ENCODE measurements at regions not wholly inside any gene's neighbourhood (a gene's known extent, or its start where the extent isn't known, plus 50 kb on each side); places are given as distances from the start of the nearest gene placed in this dataset.

GRCh38 chr10:128992770-128993169, 474.3 kb upstream of the MGMT start:
- H3K9me3 ChIP-seq (ENCODE audit: control insufficient read depth in 4 of 4, low read length in 3 of 4), result no peaks in the 10 kb centered on the region
- H3K9ac ChIP-seq (ENCODE audit: low read depth in 1 of 2, low read length in 2 of 2), result no peak overlapping the region
- no peaks in the 10 kb centered on the region for H3K36me3 ChIP-seq (ENCODE audit: control insufficient read depth in 4 of 4, insufficient read depth in 3 of 4, low read depth in 1 of 4, low read length in 3 of 4)
- no peak for DNase-seq (ENCODE audit: low spot score)
- peaks cover 0 to 13% (median 0%) of the 10 kb centered on the region in 4 donors for H3K27me3 ChIP-seq (ENCODE audit: control insufficient read depth in 4 of 4, insufficient read depth in 4 of 4, low read length in 3 of 4)
- no peak overlapping the region for H3K27ac ChIP-seq (ENCODE audit: low read depth in 1 of 2, low read length in 2 of 2)
- TF ChIP-seq RAD21 (IDR thresholded peaks at IDR 0.05) (no peak), JUND (IDR thresholded peaks at IDR 0.05) (no peak), RXRA (IDR thresholded peaks at IDR 0.05) (no peak), HNF4G (IDR thresholded peaks at IDR 0.05) (no peak), ZBTB33 (IDR thresholded peaks at IDR 0.05) (no peak), FOXA2 (IDR thresholded peaks at IDR 0.05) (no peak), YY1 (IDR thresholded peaks at IDR 0.05) (no peak), NR2F2 (IDR thresholded peaks at IDR 0.05) (no peak), FOXA1 (IDR thresholded peaks at IDR 0.05) (no peak), ATF3 (IDR thresholded peaks at IDR 0.05) (no peak), EGR1 (IDR thresholded peaks at IDR 0.05; ENCODE audit: low read depth in 2 of 2) (no peak), HNF4A (conservative IDR thresholded peaks at IDR 0.05) (no peak), GABPA (IDR thresholded peaks at IDR 0.05 in 1 of 2, conservative IDR thresholded peaks at IDR 0.05 in 1 of 2) (no peak), TAF1 (conservative IDR thresholded peaks at IDR 0.05) (no peak), SP1 (IDR thresholded peaks at IDR 0.05) (no peak)
- TF ChIP-seq, protein P1, sequence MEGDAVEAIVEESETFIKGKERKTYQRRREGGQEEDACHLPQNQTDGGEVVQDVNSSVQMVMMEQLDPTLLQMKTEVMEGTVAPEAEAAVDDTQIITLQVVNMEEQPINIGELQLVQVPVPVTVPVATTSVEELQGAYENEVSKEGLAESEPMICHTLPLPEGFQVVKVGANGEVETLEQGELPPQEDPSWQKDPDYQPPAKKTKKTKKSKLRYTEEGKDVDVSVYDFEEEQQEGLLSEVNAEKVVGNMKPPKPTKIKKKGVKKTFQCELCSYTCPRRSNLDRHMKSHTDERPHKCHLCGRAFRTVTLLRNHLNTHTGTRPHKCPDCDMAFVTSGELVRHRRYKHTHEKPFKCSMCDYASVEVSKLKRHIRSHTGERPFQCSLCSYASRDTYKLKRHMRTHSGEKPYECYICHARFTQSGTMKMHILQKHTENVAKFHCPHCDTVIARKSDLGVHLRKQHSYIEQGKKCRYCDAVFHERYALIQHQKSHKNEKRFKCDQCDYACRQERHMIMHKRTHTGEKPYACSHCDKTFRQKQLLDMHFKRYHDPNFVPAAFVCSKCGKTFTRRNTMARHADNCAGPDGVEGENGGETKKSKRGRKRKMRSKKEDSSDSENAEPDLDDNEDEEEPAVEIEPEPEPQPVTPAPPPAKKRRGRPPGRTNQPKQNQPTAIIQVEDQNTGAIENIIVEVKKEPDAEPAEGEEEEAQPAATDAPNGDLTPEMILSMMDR (IDR thresholded peaks at IDR 0.05; ENCODE audit: low read depth, low read length, missing input control), result no peak
- TF ChIP-seq, protein P2, sequence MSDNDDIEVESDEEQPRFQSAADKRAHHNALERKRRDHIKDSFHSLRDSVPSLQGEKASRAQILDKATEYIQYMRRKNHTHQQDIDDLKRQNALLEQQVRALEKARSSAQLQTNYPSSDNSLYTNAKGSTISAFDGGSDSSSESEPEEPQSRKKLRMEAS (IDR thresholded peaks at IDR 0.05), result no peak
- TF ChIP-seq, protein P3, sequence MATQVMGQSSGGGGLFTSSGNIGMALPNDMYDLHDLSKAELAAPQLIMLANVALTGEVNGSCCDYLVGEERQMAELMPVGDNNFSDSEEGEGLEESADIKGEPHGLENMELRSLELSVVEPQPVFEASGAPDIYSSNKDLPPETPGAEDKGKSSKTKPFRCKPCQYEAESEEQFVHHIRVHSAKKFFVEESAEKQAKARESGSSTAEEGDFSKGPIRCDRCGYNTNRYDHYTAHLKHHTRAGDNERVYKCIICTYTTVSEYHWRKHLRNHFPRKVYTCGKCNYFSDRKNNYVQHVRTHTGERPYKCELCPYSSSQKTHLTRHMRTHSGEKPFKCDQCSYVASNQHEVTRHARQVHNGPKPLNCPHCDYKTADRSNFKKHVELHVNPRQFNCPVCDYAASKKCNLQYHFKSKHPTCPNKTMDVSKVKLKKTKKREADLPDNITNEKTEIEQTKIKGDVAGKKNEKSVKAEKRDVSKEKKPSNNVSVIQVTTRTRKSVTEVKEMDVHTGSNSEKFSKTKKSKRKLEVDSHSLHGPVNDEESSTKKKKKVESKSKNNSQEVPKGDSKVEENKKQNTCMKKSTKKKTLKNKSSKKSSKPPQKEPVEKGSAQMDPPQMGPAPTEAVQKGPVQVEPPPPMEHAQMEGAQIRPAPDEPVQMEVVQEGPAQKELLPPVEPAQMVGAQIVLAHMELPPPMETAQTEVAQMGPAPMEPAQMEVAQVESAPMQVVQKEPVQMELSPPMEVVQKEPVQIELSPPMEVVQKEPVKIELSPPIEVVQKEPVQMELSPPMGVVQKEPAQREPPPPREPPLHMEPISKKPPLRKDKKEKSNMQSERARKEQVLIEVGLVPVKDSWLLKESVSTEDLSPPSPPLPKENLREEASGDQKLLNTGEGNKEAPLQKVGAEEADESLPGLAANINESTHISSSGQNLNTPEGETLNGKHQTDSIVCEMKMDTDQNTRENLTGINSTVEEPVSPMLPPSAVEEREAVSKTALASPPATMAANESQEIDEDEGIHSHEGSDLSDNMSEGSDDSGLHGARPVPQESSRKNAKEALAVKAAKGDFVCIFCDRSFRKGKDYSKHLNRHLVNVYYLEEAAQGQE (IDR thresholded peaks at IDR 0.05), result no peak
- no peak overlapping the region for H3K4me3 ChIP-seq (ENCODE audit: low read depth in 1 of 3, low read length in 3 of 3)
- WGBS, result 82% methylated on average over 5 of the region's 5 CpGs
- H3K4me1 ChIP-seq (ENCODE audit: control insufficient read depth in 4 of 4, insufficient read depth in 4 of 4, low read length in 3 of 4), result no peaks in the 10 kb centered on the region

Data from liver (tissue), 8 donors.